HL-60 (cell line): ENCODE measurements at regions not wholly inside any gene's neighbourhood (a gene's known extent, or its start where the extent isn't known, plus 50 kb on each side); places are given as distances from the start of the nearest gene placed in this dataset.

Experiments used
- GABPA ChIP-seq: IDR thresholded peaks from 2 replicates; pipeline ENCODE4 v1.6.1; 2012; ENCODE audit warnings: low read depth
- POLR2AphosphoS5 ChIP-seq: IDR thresholded peaks from 2 replicates; pipeline ENCODE4 v1.6.1; 2012; ENCODE audit warnings: low read depth
- REST ChIP-seq: IDR thresholded peaks from 2 replicates; pipeline ENCODE4 v1.6.1; 2012; ENCODE audit warnings: low read depth; ENCODE audit not compliant: insufficient replicate concordance
- SPI1 ChIP-seq: IDR thresholded peaks from 2 replicates; pipeline ENCODE4 v1.6.1; 2012; ENCODE audit warnings: low read depth, mild to moderate bottlenecking, borderline replicate concordance
- TF ChIP-seq, protein P1 (sequence below): IDR thresholded peaks from one replicate; pipeline ENCODE4 v1.5.1; 2011; ENCODE audit warnings: low read length, control low read depth, inconsistent platforms; ENCODE audit not compliant: insufficient read depth

DNA sequence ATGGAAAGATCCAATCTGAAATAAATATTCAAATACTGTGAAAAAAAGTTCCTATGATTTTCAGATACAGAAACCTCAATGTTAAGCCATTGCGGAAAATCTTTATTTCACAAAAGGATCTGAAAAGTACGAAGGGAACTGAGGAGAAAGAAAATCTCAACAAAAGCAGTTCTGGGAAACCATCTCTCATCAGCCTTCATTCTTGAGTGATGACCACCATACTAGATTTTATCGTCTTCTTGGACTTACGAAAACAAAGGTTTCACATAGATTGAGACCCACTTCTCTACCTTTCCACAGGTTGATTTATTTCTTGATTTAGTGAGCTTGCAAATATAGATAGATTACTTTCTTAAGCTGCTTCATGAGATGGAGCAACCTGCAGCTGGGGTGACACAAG, 293.4 kb upstream of the LYZL1 start:
- TF ChIP-seq, protein P1, sequence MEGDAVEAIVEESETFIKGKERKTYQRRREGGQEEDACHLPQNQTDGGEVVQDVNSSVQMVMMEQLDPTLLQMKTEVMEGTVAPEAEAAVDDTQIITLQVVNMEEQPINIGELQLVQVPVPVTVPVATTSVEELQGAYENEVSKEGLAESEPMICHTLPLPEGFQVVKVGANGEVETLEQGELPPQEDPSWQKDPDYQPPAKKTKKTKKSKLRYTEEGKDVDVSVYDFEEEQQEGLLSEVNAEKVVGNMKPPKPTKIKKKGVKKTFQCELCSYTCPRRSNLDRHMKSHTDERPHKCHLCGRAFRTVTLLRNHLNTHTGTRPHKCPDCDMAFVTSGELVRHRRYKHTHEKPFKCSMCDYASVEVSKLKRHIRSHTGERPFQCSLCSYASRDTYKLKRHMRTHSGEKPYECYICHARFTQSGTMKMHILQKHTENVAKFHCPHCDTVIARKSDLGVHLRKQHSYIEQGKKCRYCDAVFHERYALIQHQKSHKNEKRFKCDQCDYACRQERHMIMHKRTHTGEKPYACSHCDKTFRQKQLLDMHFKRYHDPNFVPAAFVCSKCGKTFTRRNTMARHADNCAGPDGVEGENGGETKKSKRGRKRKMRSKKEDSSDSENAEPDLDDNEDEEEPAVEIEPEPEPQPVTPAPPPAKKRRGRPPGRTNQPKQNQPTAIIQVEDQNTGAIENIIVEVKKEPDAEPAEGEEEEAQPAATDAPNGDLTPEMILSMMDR: no peak
- TF ChIP-seq POLR2AphosphoS5: no peak
- TF ChIP-seq GABPA: no peak
- no peak for TF ChIP-seq REST
- no peak for TF ChIP-seq SPI1
